GM18505 (cell line): ENCODE measurements at regions not wholly inside any gene's neighbourhood (a gene's known extent, or its start where the extent isn't known, plus 50 kb on each side); places are given as distances from the start of the nearest gene placed in this dataset.

Experiments
- ATAC-seq: cut with Tn5 transposase; IDR thresholded peaks from one replicate; pipeline ENCODE4 v1.9.1; 2021; ENCODE audit not compliant: unreplicated experiment
- POLR2A ChIP-seq: IDR thresholded peaks from 4 replicates; pipeline ENCODE4 v1.6.1; 2011; ENCODE audit warnings: borderline replicate concordance; ENCODE audit not compliant: insufficient read depth, insufficient read length; ENCODE audit errors: extremely low read depth

GRCh38 chr14:58861586-58861985 is 223.8 kb downstream of the DACT1 start:
- ATAC-seq = no peak
- TF ChIP-seq POLR2A = no peak

DNA sequence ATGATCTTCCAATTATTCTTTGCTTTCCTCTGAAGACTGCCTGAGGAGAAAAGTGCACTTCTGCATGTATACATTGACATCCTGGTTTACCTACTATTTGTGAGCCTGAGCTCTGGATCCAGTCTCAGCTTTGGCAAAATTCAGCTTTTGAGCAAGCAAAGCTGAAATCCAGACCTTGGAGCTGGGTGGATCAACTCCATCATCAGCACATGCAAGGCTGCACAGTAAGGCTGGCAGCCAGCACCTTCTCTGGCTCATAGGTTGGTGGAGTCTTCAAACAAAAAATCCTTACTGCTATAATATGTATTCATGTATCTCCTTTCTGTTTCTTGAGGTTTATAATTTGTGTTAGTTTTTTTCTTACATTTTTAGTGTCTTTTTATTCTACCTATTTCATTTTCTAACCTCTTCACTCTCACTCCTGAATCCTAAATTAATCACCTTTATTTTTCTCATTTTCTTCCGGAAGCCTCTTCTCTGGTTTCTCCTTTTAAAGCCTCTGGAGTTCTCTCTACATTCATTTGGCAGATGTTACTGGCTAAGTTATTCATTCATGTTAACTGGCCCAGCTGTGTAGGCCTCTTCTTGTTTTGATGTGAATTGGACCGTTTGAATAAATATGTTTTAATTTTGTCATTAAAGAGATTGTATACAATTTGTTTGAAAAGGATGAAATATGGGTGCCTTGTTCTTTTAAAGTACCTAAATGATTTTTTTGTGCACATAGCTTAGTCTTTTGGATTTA is 224.8 kb downstream of the DACT1 start:
- no peak for TF ChIP-seq POLR2A
- ATAC-seq = no peak

- no peak for TF ChIP-seq POLR2A
- no peak for ATAC-seq
Observed at GRCh38 chr14:58863661-58864345, 226.0 kb downstream of the DACT1 start.

DNA sequence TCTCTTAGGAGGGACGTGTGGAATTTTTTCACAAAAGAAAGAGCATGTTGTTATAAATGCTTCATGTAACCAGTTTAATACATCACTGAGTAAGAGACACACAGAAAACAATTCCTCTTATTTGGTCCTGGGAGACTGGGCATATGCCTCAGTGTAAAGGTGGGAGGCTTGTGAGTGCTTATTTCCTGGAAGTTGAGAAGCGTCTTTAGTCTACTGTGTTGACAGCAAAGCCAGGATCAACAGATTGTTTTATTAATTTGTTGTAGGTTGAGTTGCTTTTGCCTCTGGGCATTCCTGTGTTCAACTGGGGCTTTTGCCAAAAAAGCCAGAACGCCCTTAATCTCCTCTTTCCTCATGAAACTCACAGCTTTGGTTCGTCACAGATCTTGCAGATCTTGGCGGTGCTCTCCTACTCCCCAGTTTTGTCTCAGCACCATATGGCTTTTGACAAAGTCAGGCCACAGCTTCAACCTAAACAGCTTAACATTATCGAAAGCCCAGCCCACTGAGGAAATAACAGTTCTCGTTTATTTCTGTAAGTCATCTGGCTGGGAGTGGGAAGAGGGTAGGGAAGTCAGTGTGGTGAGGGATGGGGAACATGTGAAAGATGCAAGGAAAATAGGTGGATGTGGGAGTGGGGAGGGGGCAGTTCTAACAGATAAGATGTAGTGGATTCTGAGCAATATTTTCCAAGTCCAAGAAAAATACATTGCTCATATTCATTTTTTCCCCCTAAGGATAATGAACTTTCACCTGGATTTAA is 227.2 kb downstream of the DACT1 start:
- TF ChIP-seq POLR2A = no peak
- no peak for ATAC-seq

DNA sequence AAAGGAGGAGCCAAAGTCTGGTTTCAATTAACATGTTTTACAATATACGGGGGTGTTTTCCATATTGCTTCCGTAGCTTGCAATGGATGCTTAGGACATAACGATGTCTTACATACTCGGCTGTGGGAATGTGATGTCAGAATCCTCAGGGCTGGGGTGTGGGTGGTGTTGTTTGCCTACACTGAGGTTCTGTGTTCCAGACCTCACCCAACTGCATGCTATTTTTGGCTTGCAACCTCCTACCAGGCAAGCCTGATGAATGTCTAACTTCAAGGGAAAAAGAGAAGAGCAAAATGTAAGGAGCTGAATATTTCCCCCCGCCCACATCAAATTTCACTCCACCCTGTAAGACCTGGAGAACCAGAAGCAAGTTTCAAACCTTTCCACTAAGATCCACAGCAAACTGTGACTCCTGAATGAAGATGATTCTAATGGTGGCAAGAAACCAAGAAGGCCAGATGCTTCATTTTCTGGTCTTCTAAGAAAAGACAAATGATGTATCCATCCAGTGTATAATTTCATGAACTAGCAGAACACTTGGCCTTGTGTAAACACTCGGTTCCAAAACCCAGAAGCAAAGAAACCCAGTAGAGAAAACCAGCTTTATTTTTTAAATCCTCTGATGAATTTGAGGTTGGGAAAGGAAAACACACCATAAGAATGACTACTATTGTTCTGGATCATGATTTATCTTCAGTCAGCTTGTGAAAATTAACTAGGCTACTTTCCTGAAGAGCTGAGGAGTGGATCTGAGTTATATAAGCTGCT is 227.9 kb downstream of the DACT1 start:
- ATAC-seq = no peak
- no peak for TF ChIP-seq POLR2A

DNA sequence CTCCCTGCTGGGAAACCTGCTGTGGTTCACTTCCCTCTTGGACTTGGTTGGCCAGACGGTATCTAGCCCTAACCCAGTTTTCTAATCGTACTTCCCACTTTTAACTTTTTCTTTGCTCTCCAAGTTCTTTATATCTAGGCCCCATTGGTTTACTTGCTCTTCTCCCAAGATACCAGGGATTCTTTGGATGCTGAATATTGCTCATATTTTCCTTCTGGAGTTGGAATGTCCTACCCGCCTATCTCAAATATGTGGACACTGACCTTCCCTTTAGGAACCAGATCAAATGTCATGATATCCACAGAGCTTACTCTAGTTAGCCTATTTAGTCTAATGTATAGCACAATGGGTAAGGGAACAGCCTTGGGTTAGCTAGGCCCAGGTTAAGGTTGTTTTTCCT is 228.6 kb downstream of the DACT1 start:
- no peak for TF ChIP-seq POLR2A
- ATAC-seq = no peak

- TF ChIP-seq POLR2A = no peak
- no peak for ATAC-seq
Observed at GRCh38 chr14:58870961-58871360, 233.2 kb downstream of the DACT1 start.

- ATAC-seq = no peak
- no peak for TF ChIP-seq POLR2A
Observed at GRCh38 chr14:58871573-58871972, 233.8 kb downstream of the DACT1 start.

DNA sequence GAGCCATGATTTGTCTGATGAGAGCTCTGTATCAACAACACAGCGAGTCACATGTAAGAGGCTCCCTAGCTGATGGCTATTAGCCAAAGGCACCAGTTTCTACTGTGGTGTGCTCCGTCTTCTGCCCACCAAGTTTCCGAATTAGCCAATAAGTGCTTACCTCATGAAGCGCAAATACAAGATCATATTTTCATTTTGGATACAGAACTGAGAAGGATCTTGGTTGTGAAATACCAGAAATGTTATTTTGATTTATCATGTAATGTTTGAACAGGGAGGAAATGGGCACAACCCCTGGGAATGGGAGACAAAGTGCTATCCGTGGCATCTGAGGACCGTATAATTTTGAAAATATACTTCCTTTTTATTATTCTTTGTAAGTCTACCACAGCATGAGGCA is 234.3 kb downstream of the DACT1 start:
- TF ChIP-seq POLR2A = no peak
- ATAC-seq = no peak

DNA sequence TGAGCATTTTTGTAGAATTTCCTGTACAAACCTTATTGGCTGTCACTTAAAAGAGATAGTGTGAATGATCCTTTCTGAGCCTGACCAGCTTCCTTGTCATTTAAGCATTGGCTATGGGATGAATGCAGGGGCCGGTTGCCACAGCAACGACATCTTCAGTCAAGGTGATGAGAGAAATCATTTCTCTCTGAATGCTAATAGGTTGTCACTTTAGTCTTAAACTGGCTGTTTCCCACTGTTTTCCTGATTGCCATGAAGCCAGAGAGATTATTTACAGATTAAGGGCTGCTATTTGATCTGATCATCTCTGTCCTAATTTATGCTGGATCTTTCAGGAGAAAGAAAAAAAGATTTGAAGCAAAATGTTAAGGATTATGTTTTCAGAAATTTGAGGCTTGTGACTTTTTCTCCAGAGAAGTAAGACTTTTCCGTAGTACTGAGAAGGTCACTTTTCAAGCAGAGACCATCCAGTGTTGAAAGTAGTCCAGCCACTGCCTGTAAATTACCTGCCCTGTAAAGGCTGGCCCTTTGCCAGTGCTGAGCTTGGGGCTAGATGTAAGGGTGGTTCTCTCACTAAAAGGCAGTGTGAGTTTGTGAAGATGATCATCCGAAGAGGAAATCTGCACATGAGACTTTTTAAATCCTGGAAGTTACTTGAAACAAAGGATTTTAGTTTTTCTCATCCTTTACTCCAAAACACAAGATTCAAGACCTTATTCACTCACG is 235.6 kb downstream of the DACT1 start:
- no peak for TF ChIP-seq POLR2A
- ATAC-seq = no peak

- TF ChIP-seq POLR2A = no peak
- no peak for ATAC-seq
Observed at GRCh38 chr14:58875613-58876012, 237.9 kb downstream of the DACT1 start.

GRCh38 chr14:58876608-58877007 is 238.8 kb downstream of the DACT1 start:
- no peak for ATAC-seq
- TF ChIP-seq POLR2A = no peak
